ENCODE measurements at regions not wholly inside any gene's neighbourhood (a gene's known extent, or its start where the extent isn't known, plus 50 kb on each side); places are given as distances from the start of the nearest gene placed in this dataset.

GRCh38 chr2:20537423-20538307 is 90.8 kb downstream of the RHOB start:
- TF ChIP-seq ZFX (IDR thresholded peaks at IDR 0.05) (no peak), CTCF (conservative IDR thresholded peaks at IDR 0.05) (no peak)
- H3K27ac ChIP-seq, result peak overlapping the region; percentile 60

- TF ChIP-seq CTCF (conservative IDR thresholded peaks at IDR 0.05) (no peak), ZFX (IDR thresholded peaks at IDR 0.05) (no peak)
- H3K27ac ChIP-seq, result peak overlapping the region; percentile 8; the same call in 1 of the 2 replicates
Observed at GRCh38 chr2:20538308-20539132, 91.6 kb downstream of the RHOB start.

GRCh38 chr2:20539133-20539719 is 92.4 kb downstream of the RHOB start:
- TF ChIP-seq CTCF (conservative IDR thresholded peaks at IDR 0.05), result no peak
- no peak for TF ChIP-seq ZFX (IDR thresholded peaks at IDR 0.05)
- H3K27ac ChIP-seq, result peak overlapping the region; percentile 8; the same call in 1 of the 2 replicates

GRCh38 chr2:20539776-20540586 is 93.1 kb downstream of the RHOB start:
- no peak overlapping the region for H3K27ac ChIP-seq
- TF ChIP-seq CTCF (conservative IDR thresholded peaks at IDR 0.05), result no peak
- no peak for TF ChIP-seq ZFX (IDR thresholded peaks at IDR 0.05)

GRCh38 chr2:20540587-20541293 is 93.9 kb downstream of the RHOB start:
- H3K27ac ChIP-seq, result no peak overlapping the region
- TF ChIP-seq ZFX (IDR thresholded peaks at IDR 0.05) (no peak), CTCF (conservative IDR thresholded peaks at IDR 0.05) (no peak)

GRCh38 chr2:20541294-20541640 is 94.4 kb downstream of the RHOB start:
- H3K27ac ChIP-seq, result no peak overlapping the region
- TF ChIP-seq ZFX (IDR thresholded peaks at IDR 0.05) (no peak), CTCF (conservative IDR thresholded peaks at IDR 0.05) (no peak)

Data from C4-2B (cell line).